GM13977 (cell line): ENCODE measurements at regions not wholly inside any gene's neighbourhood (a gene's known extent, or its start where the extent isn't known, plus 50 kb on each side); places are given as distances from the start of the nearest gene placed in this dataset.

Experiments
- DNase-seq: peaks from one replicate; pipeline ENCODE4 v3.0.0; 2012; ENCODE audit warnings: low spot score
- CTCF ChIP-seq: IDR thresholded peaks from 2 replicates; pipeline ENCODE4 v1.5.1; 2012; ENCODE audit warnings: mild to moderate bottlenecking, control low read depth; ENCODE audit not compliant: insufficient read depth; ENCODE audit errors: extremely low read depth, missing control alignments
- in situ Hi-C: fragments of 300-500 bp; cut with MboI; formaldehyde crosslinking; loops from one replicate; pipeline ENCODE4 v1.12.0; 2022; ENCODE audit warnings: low sequenced_read_pairs, low pct_unique_long_range_greater_than_20kb, mixed read lengths, inconsistent platforms; ENCODE audit not compliant: unreplicated experiment

- no peak for TF ChIP-seq CTCF
- in situ Hi-C loops: loop anchor here (25.0 kb wide), 2 partner anchors 410 to 685 kb away; partner anchors contain the start of genes BRCA2, PDS5B and ZAR1L
- DNase-seq: no peak
Measured at GRCh38 chr13:31901985-31902384, 129.6 kb upstream of the FRY start.

GRCh38 chr13:31903111-31903815 lies 128.3 kb upstream of the FRY start:
- no peak for DNase-seq
- no peak for TF ChIP-seq CTCF
- in situ Hi-C loops: loop anchor here (25.0 kb wide), 2 partner anchors 409 to 684 kb away; partner anchors contain the start of genes BRCA2, PDS5B and ZAR1L

- in situ Hi-C loops: loop anchor here (25.0 kb wide), 2 partner anchors 407 to 682 kb away; partner anchors contain the start of genes BRCA2, PDS5B and ZAR1L
- no peak for DNase-seq
- no peak for TF ChIP-seq CTCF
Measured at GRCh38 chr13:31904941-31905824, 126.4 kb upstream of the FRY start.

- in situ Hi-C loops: loop anchor here (25.0 kb wide), 2 partner anchors 406 to 681 kb away; partner anchors contain the start of genes BRCA2, PDS5B and ZAR1L
- TF ChIP-seq CTCF: no peak
- no peak for DNase-seq
Measured at GRCh38 chr13:31905961-31906360, 125.6 kb upstream of the FRY start.

GRCh38 chr13:31908696-31909411 lies 122.7 kb upstream of the FRY start:
- no peak for TF ChIP-seq CTCF
- in situ Hi-C loops: loop anchor here (25.0 kb wide), 2 partner anchors 403 to 678 kb away; partner anchors contain the start of genes BRCA2, PDS5B and ZAR1L
- no peak for DNase-seq
